ENCODE measurements at regions not wholly inside any gene's neighbourhood (a gene's known extent, or its start where the extent isn't known, plus 50 kb on each side); places are given as distances from the start of the nearest gene placed in this dataset.

DNA sequence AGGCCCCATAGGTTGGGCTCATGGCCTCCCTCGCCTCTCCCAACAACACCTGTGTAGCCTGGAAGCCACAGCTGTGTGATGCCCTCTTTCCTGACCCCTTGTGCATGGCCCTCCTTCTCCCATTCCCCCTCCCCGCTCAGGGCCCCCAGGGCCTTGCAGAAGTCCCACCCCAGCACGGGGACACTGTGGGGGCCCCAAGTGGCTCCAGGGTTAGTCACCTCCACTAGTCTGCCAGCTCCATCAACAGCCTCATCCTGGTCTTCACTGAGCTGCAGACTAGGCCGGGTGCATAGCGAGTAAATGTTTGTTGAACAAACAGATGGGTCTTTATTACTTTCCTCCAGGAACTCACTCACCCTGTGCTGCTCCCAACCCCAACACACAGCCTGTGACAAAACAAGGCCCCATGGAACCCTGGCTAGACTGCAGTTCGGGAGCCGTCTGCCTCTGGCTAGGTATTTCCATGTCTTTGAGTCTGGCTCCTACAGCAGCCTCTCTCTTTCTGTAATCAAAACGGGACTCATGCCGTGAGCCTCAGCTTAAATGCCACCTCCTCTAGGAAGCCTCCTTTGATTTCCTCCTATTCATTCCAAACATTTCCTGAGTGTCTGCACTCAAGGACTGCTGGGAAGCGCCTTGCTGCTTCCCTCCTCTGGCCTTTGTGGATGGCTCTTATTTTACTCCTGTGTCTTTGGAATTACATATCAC, 109.9 kb upstream of the ID2 start:
- TF ChIP-seq FOXP2 (optimal IDR thresholded peaks at IDR 0.05; ENCODE audit: borderline replicate concordance, extremely low read depth, extremely low read length, insufficient read depth) (no peak), POLR2AphosphoS5 (IDR thresholded peaks at IDR 0.05; ENCODE audit: low read depth, low read length) (no peak), SIN3A (IDR thresholded peaks at IDR 0.05; ENCODE audit: borderline replicate concordance, insufficient read depth, low read length) (no peak), TAF1 (IDR thresholded peaks at IDR 0.05; ENCODE audit: borderline replicate concordance, insufficient read depth, low read length) (no peak)
- TF ChIP-seq, protein P1, sequence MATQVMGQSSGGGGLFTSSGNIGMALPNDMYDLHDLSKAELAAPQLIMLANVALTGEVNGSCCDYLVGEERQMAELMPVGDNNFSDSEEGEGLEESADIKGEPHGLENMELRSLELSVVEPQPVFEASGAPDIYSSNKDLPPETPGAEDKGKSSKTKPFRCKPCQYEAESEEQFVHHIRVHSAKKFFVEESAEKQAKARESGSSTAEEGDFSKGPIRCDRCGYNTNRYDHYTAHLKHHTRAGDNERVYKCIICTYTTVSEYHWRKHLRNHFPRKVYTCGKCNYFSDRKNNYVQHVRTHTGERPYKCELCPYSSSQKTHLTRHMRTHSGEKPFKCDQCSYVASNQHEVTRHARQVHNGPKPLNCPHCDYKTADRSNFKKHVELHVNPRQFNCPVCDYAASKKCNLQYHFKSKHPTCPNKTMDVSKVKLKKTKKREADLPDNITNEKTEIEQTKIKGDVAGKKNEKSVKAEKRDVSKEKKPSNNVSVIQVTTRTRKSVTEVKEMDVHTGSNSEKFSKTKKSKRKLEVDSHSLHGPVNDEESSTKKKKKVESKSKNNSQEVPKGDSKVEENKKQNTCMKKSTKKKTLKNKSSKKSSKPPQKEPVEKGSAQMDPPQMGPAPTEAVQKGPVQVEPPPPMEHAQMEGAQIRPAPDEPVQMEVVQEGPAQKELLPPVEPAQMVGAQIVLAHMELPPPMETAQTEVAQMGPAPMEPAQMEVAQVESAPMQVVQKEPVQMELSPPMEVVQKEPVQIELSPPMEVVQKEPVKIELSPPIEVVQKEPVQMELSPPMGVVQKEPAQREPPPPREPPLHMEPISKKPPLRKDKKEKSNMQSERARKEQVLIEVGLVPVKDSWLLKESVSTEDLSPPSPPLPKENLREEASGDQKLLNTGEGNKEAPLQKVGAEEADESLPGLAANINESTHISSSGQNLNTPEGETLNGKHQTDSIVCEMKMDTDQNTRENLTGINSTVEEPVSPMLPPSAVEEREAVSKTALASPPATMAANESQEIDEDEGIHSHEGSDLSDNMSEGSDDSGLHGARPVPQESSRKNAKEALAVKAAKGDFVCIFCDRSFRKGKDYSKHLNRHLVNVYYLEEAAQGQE (IDR thresholded peaks at IDR 0.05; ENCODE audit: insufficient read depth in 1 of 2, low read depth in 2 of 2, low read length in 2 of 2) = no peak

DNA sequence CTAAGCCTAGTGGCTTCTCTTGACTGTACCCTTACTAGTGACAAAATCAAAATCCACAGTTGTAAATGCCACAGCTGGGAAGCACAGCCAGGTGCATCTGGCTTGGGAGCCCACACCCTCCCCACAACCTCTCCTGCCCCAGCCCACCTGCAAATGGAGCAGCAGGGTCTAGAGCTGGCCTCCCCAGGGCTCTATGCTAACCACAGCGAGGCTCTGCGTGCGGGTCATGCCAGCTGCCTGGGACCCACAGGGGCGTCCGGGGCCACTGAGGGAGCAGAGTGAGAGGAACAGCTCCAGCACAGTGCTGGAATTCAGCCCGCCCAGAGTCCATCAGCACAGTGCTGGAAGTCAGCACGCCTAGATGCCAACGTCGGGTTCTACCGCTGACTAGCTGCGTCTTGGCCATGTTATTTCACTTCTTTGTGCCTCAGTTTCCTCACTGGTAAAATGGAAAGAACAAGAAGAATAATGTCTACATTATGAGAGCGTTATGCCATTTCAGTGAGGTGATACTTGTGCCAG, 109.1 kb upstream of the ID2 start:
- no peak for TF ChIP-seq FOXP2 (optimal IDR thresholded peaks at IDR 0.05; ENCODE audit: borderline replicate concordance, extremely low read depth, extremely low read length, insufficient read depth)
- no peak for TF ChIP-seq TAF1 (IDR thresholded peaks at IDR 0.05; ENCODE audit: borderline replicate concordance, insufficient read depth, low read length)
- TF ChIP-seq POLR2AphosphoS5 (IDR thresholded peaks at IDR 0.05; ENCODE audit: low read depth, low read length) = no peak
- TF ChIP-seq, protein P1 (IDR thresholded peaks at IDR 0.05; ENCODE audit: insufficient read depth in 1 of 2, low read depth in 2 of 2, low read length in 2 of 2) = no peak
- TF ChIP-seq SIN3A (IDR thresholded peaks at IDR 0.05; ENCODE audit: borderline replicate concordance, insufficient read depth, low read length) = no peak

DNA sequence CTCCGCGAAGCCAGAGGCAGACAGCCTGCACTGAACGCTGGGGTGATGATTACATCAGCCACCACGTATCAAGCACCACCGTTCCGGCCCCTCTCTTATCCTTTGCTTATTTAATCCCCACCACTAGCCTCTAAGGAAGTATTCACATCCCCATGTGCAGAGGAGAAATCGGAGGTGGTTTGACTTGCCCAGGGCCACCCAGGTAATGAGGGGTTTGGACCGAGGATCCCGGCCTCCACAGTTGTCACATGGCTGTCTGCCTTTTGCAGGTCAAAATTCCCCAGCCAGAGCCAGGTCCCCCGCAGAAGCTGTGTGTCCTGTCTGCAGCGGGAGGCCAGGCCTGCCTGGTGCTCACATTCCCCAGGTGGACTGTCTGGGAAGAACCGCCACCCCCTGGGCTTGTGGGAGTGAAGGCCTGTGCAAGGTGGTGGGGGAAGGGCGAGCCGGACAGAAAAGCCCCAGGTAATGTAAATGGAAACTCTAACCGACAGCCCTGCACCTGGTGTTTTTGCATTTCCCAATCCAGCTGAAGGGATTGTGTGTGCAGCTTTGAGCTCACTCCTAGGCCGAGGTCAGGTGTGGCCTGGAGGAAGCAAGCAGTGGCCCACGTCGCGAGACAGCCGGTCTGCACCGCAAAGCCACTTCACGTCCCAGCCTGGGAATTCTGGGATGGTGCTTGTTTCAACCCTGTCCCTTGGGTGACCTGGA, 108.5 kb upstream of the ID2 start:
- TF ChIP-seq FOXP2 (optimal IDR thresholded peaks at IDR 0.05; ENCODE audit: borderline replicate concordance, extremely low read depth, extremely low read length, insufficient read depth) (no peak), TAF1 (IDR thresholded peaks at IDR 0.05; ENCODE audit: borderline replicate concordance, insufficient read depth, low read length) (no peak), SIN3A (IDR thresholded peaks at IDR 0.05; ENCODE audit: borderline replicate concordance, insufficient read depth, low read length) (no peak), POLR2AphosphoS5 (IDR thresholded peaks at IDR 0.05; ENCODE audit: low read depth, low read length) (no peak)
- TF ChIP-seq, protein P1 (IDR thresholded peaks at IDR 0.05; ENCODE audit: insufficient read depth in 1 of 2, low read depth in 2 of 2, low read length in 2 of 2) = no peak

DNA sequence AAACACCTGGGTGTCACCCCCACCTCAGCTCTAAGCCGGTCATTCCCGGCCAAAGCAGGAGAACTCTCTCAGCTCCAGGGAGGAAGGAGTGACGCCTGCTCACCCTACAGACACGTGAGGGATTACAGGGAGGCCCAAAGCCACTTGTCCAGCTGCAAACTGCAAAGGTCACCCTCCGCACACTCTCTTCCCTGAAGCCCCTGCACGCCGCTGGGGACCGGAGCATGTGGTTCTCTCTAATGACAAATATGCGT, 108.0 kb upstream of the ID2 start:
- TF ChIP-seq, protein P1 (IDR thresholded peaks at IDR 0.05; ENCODE audit: insufficient read depth in 1 of 2, low read depth in 2 of 2, low read length in 2 of 2) = no peak
- TF ChIP-seq SIN3A (IDR thresholded peaks at IDR 0.05; ENCODE audit: borderline replicate concordance, insufficient read depth, low read length) (no peak), FOXP2 (optimal IDR thresholded peaks at IDR 0.05; ENCODE audit: borderline replicate concordance, extremely low read depth, extremely low read length, insufficient read depth) (no peak), TAF1 (IDR thresholded peaks at IDR 0.05; ENCODE audit: borderline replicate concordance, insufficient read depth, low read length) (no peak), POLR2AphosphoS5 (IDR thresholded peaks at IDR 0.05; ENCODE audit: low read depth, low read length) (no peak)
